Transverse colon (tissue), 4 donors: ENCODE measurements at regions not wholly inside any gene's neighbourhood (a gene's known extent, or its start where the extent isn't known, plus 50 kb on each side); places are given as distances from the start of the nearest gene placed in this dataset.

Source experiments
- DNase-seq: peaks from one replicate; pipeline ENCODE4 v3.0.0-alpha.2; 2019
- H3K27ac ChIP-seq, 4 donors: fragments of 200-600 bp; sonication (generic); 2 replicates each; pipeline ENCODE4 v1.5.1; 2016 to 2018; ENCODE audit warnings: inconsistent platforms in 4 of 4
- H3K27me3 ChIP-seq: fragments of 200-600 bp; sonication (generic); 2 replicates; pipeline ENCODE4 v1.5.1; 2017; ENCODE audit warnings: inconsistent platforms
- H3K36me3 ChIP-seq, 4 donors: fragments of 200-600 bp; sonication (generic); 2 replicates each; pipeline ENCODE4 v1.5.1; 2017 to 2019; ENCODE audit warnings: inconsistent platforms in 4 of 4
- H3K4me1 ChIP-seq, 4 donors: fragments of 200-600 bp; sonication (generic); 2 replicates each; pipeline ENCODE4 v1.5.1; 2017 to 2020; ENCODE audit warnings: inconsistent platforms in 4 of 4
- H3K4me3 ChIP-seq, 4 donors: fragments of 200-600 bp; sonication (generic); 1 replicate in 1 of 4; 2 replicates in 3 of 4; pipeline versions ENCODE4 v1.5.1 to v1.6.1; 2017 to 2019; ENCODE audit warnings: inconsistent platforms in 4 of 4
- H3K9me3 ChIP-seq, 2 donors: fragments of 200-600 bp; sonication (generic); 2 replicates each; pipeline ENCODE4 v1.5.1; 2017 to 2019; ENCODE audit warnings: inconsistent platforms in 2 of 2
- EP300 ChIP-seq: sonication (generic); formaldehyde crosslinking; IDR thresholded peaks from one replicate; pipeline ENCODE4 v1.6.1; 2017; ENCODE audit warnings: antibody characterized with exemption, low read depth
- POLR2A ChIP-seq: fragments of 450-650 bp; IDR thresholded peaks from one replicate; pipeline ENCODE4 v1.6.1; 2016; ENCODE audit warnings: antibody characterized with exemption, mild to moderate bottlenecking, moderate library complexity
- POLR2AphosphoS5 ChIP-seq, 3 donors: sonication (generic); formaldehyde crosslinking; IDR thresholded peaks; one replicate each; pipeline ENCODE4 v1.6.1; 2016; ENCODE audit warnings: antibody characterized with exemption in 3 of 3
- WGBS, 2 donors: methylation state at CpG; one replicate each; pipeline ENCODE4 v1.1.5; 2018; ENCODE audit warnings: low coverage in 1 of 2; 5-methylcytosine and 5-hydroxymethylcytosine counted together
- in situ Hi-C, 4 donors: fragments of 200-750 bp; cut with MboI; loops; one replicate each; pipeline versions ENCODE4 v1.15.0 to v1.15.1; 2017; ENCODE audit warnings: low sequenced_read_pairs in 3 of 4, low pct_ligation_motif_present in 1 of 4, low pct_unique_long_range_greater_than_20kb in 1 of 4
- intact Hi-C: fragments of 100-400 bp; cut with DNase I; formaldehyde crosslinking; loops from one replicate; pipeline ENCODE4 v1.15.1; 2023; ENCODE audit warnings: low total_unique reads
- TF ChIP-seq, protein P1 (sequence below), 5 experiments: fragments of 200-600 bp in 3 of 5; fragments of 450-650 bp in 2 of 5; sonication (generic) in 3 of 5; IDR thresholded peaks; 1 replicate in 2 of 5; 2 replicates in 3 of 5; pipeline ENCODE4 v1.5.1; 2016 to 2017; ENCODE audit warnings: antibody characterized with exemption in 5 of 5, inconsistent platforms in 3 of 5, mild to moderate bottlenecking in 2 of 5, moderate library complexity in 1 of 5

GRCh38 chr5:100418231-100418630 is 116.9 kb upstream of the FAM174A start:
- DNase-seq, result no peak
- TF ChIP-seq POLR2AphosphoS5 (IDR thresholded peaks at IDR 0.05), result no peak
- TF ChIP-seq, protein P1, sequence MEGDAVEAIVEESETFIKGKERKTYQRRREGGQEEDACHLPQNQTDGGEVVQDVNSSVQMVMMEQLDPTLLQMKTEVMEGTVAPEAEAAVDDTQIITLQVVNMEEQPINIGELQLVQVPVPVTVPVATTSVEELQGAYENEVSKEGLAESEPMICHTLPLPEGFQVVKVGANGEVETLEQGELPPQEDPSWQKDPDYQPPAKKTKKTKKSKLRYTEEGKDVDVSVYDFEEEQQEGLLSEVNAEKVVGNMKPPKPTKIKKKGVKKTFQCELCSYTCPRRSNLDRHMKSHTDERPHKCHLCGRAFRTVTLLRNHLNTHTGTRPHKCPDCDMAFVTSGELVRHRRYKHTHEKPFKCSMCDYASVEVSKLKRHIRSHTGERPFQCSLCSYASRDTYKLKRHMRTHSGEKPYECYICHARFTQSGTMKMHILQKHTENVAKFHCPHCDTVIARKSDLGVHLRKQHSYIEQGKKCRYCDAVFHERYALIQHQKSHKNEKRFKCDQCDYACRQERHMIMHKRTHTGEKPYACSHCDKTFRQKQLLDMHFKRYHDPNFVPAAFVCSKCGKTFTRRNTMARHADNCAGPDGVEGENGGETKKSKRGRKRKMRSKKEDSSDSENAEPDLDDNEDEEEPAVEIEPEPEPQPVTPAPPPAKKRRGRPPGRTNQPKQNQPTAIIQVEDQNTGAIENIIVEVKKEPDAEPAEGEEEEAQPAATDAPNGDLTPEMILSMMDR (IDR thresholded peaks at IDR 0.05), result no peak
- no peak for TF ChIP-seq POLR2A
- no peak for TF ChIP-seq EP300
- no peak overlapping the region for H3K4me3 ChIP-seq
- no peaks in the 10 kb centered on the region for H3K9me3 ChIP-seq
- WGBS, 2 donors, result 50 to 58% methylated on average over 1 of the region's 1 CpG
- no peak overlapping the region for H3K27ac ChIP-seq
- in situ Hi-C loops, result no loop called here
- no peaks in the 10 kb centered on the region for H3K36me3 ChIP-seq
- intact Hi-C loops, result no loop called here
- H3K4me1 ChIP-seq, result no peaks in the 10 kb centered on the region
- no peaks in the 10 kb centered on the region for H3K27me3 ChIP-seq

DNA sequence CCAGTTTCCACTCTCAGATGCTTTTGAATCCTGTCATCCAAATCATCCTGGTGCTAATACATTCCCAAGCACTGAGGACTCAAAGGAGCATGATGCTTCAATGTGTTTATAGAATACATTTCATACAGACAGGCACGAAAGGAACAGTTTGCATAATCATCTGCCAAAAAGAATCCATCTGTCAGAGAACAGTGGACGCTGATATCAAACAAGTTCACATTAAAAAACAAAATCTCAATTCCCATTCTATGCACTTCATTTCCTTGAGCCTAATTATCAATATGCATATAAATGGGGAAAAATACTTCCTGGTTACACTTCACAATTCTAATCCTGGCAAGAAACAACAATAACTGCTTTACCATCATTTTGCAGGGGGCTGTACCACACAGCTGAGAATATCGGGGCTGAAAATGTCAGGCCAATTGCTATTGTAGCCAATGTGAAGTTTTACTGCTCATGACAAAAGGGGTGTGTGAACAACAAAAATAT is 125.5 kb upstream of the FAM174A start:
- H3K9me3 ChIP-seq, result no peaks in the 10 kb centered on the region
- DNase-seq, result no peak
- no peaks in the 10 kb centered on the region for H3K27me3 ChIP-seq
- TF ChIP-seq, protein P1 (IDR thresholded peaks at IDR 0.05), result no peak
- TF ChIP-seq POLR2A (no peak), POLR2AphosphoS5 (IDR thresholded peaks at IDR 0.05) (no peak), EP300 (no peak)
- in situ Hi-C loops (no loop called here), intact Hi-C loops (no loop called here)
- H3K27ac ChIP-seq, result no peak overlapping the region
- no peaks in the 10 kb centered on the region for H3K36me3 ChIP-seq
- 42 to 62% methylated on average over 3 of the region's 3 CpGs for WGBS, 2 donors
- no peaks in the 10 kb centered on the region for H3K4me1 ChIP-seq
- no peak overlapping the region for H3K4me3 ChIP-seq

- Histone ChIP-seq H3K9me3 (no peaks in the 10 kb centered on the region), H3K36me3 (no peaks in the 10 kb centered on the region), H3K27me3 (no peaks in the 10 kb centered on the region), H3K4me1 (no peaks in the 10 kb centered on the region), H3K4me3 (no peak overlapping the region), H3K27ac (no peak overlapping the region)
- intact Hi-C loops (no loop called here), in situ Hi-C loops (no loop called here)
- 92 to 100% methylated on average over 3 of the region's 3 CpGs for WGBS, 2 donors
- no peak for DNase-seq
- TF ChIP-seq POLR2AphosphoS5 (IDR thresholded peaks at IDR 0.05) (no peak), EP300 (no peak)
- TF ChIP-seq, protein P1 (IDR thresholded peaks at IDR 0.05), result no peak
Observed at GRCh38 chr5:100407053-100407452, 128.1 kb upstream of the FAM174A start.

DNA sequence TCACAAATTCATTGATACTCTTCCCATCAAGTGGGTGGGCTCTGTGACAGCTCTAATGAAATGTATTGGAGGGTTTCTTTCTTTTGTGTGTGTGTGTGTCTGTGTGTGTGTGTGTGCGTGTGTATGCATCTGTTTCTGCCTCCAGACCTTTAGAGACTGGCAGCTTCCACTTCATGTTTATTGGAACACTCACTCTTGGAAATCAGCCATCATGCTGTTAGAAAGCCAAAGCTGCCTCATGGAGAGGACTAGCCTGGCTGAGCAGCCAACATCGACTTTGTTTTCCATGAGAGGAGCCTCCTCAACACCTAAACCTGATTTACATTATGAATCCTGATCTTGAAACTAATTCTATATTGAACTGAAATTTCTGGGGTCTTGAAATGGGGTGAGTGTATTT is 128.5 kb upstream of the FAM174A start:
- DNase-seq, result no peak
- 41% methylated on average over 2 of the region's 2 CpGs; no CpG with 5 or more reads in 1 of the 2 donors for WGBS, 2 donors
- Histone ChIP-seq H3K9me3 (no peaks in the 10 kb centered on the region), H3K27me3 (no peaks in the 10 kb centered on the region), H3K36me3 (no peaks in the 10 kb centered on the region), H3K4me1 (no peaks in the 10 kb centered on the region), H3K4me3 (no peak overlapping the region), H3K27ac (no peak overlapping the region)
- in situ Hi-C loops (no loop called here), intact Hi-C loops (no loop called here)
- no peak for TF ChIP-seq EP300
- no peak for TF ChIP-seq POLR2AphosphoS5 (IDR thresholded peaks at IDR 0.05)
- no peak for TF ChIP-seq POLR2A
- TF ChIP-seq, protein P1 (IDR thresholded peaks at IDR 0.05), result no peak
